ENCODE measurements at regions not wholly inside any gene's neighbourhood (a gene's known extent, or its start where the extent isn't known, plus 50 kb on each side); places are given as distances from the start of the nearest gene placed in this dataset.

GRCh38 chr1:172895050-172895460 lies 155.7 kb downstream of the TNFSF18 start:
- no peak for DNase-seq

- no peak for DNase-seq
Observed at GRCh38 chr1:172895761-172896160, 155.0 kb downstream of the TNFSF18 start.

- no peak for DNase-seq
Observed at GRCh38 chr1:172897738-172898137, 153.0 kb downstream of the TNFSF18 start.

- no peak for DNase-seq
Observed at GRCh38 chr1:172898866-172899265, 151.9 kb downstream of the TNFSF18 start.

- no peak for DNase-seq
Observed at GRCh38 chr1:172900376-172900997, 150.3 kb downstream of the TNFSF18 start.

- no peak for DNase-seq
Observed at GRCh38 chr1:172902200-172902599, 148.5 kb downstream of the TNFSF18 start.

- DNase-seq: no peak
Observed at GRCh38 chr1:172902861-172903381, 147.8 kb downstream of the TNFSF18 start.

GRCh38 chr1:172903581-172904220 lies 147.0 kb downstream of the TNFSF18 start:
- no peak for DNase-seq

- no peak for DNase-seq
Observed at GRCh38 chr1:172905452-172905851, 145.3 kb downstream of the TNFSF18 start.

- no peak for DNase-seq
Observed at GRCh38 chr1:172906778-172907592, 143.8 kb downstream of the TNFSF18 start.

GRCh38 chr1:172907834-172908326 lies 142.9 kb downstream of the TNFSF18 start:
- no peak for DNase-seq

- DNase-seq: no peak
Observed at GRCh38 chr1:172909606-172910326, 141.0 kb downstream of the TNFSF18 start.

GRCh38 chr1:172912765-172913260 lies 137.9 kb downstream of the TNFSF18 start:
- DNase-seq: no peak

- DNase-seq: no peak
Observed at GRCh38 chr1:172914501-172915144, 136.1 kb downstream of the TNFSF18 start.

GRCh38 chr1:172915271-172915670 lies 135.5 kb downstream of the TNFSF18 start:
- DNase-seq: no peak

- no peak for DNase-seq
Observed at GRCh38 chr1:172916116-172916515, 134.6 kb downstream of the TNFSF18 start.

GRCh38 chr1:172917972-172918371 lies 132.8 kb downstream of the TNFSF18 start:
- no peak for DNase-seq

GRCh38 chr1:172918478-172918877 lies 132.3 kb downstream of the TNFSF18 start:
- no peak for DNase-seq

GRCh38 chr1:172926070-172926469 lies 124.7 kb downstream of the TNFSF18 start:
- DNase-seq: no peak

- no peak for DNase-seq
Observed at GRCh38 chr1:172928412-172928811, 122.3 kb downstream of the TNFSF18 start.

GRCh38 chr1:172929006-172929405 lies 121.7 kb downstream of the TNFSF18 start:
- DNase-seq: no peak

GRCh38 chr1:172930142-172930541 lies 120.6 kb downstream of the TNFSF18 start:
- no peak for DNase-seq

Data from DMS153 (cell line).